CD4-positive, alpha-beta T cell treated with Interleukin-4 for 4 hours (primary cell): ENCODE measurements at regions not wholly inside any gene's neighbourhood (a gene's known extent, or its start where the extent isn't known, plus 50 kb on each side); places are given as distances from the start of the nearest gene placed in this dataset.

ENCODE experiments used
- DNase-seq: peaks from one replicate; pipeline ENCODE4 v3.0.0-alpha.2; 2020

GRCh38 chr16:51559901-51560300 is 408.8 kb upstream of the SALL1 start:
- DNase-seq = no peak

- no peak for DNase-seq
These were observed 406.6 kb upstream of the SALL1 start for GRCh38 chr16:51557670-51558069.

GRCh38 chr16:51556694-51557340 is 405.7 kb upstream of the SALL1 start:
- DNase-seq = no peak

- DNase-seq = no peak
These were observed 402.8 kb upstream of the SALL1 start for GRCh38 chr16:51553910-51554309.

- DNase-seq = no peak
These were observed 402.2 kb upstream of the SALL1 start for GRCh38 chr16:51553314-51553713.

- DNase-seq = no peak
These were observed 399.8 kb upstream of the SALL1 start for GRCh38 chr16:51550800-51551347.

GRCh38 chr16:51549836-51550235 is 398.8 kb upstream of the SALL1 start:
- DNase-seq = no peak

- DNase-seq = no peak
These were observed 394.9 kb upstream of the SALL1 start for GRCh38 chr16:51545951-51546350.

- no peak for DNase-seq
These were observed 393.9 kb upstream of the SALL1 start for GRCh38 chr16:51544851-51545467.

- DNase-seq = no peak
These were observed 392.9 kb upstream of the SALL1 start for GRCh38 chr16:51543971-51544370.

GRCh38 chr16:51542981-51543815 is 392.1 kb upstream of the SALL1 start:
- no peak for DNase-seq

GRCh38 chr16:51540259-51540658 is 389.2 kb upstream of the SALL1 start:
- no peak for DNase-seq

- DNase-seq = no peak
These were observed 387.8 kb upstream of the SALL1 start for GRCh38 chr16:51538707-51539498.

- DNase-seq = no peak
These were observed 384.5 kb upstream of the SALL1 start for GRCh38 chr16:51535591-51535990.

GRCh38 chr16:51532551-51532950 is 381.5 kb upstream of the SALL1 start:
- no peak for DNase-seq

- DNase-seq = no peak
These were observed 380.2 kb upstream of the SALL1 start for GRCh38 chr16:51531271-51531670.

GRCh38 chr16:51527349-51527748 is 376.3 kb upstream of the SALL1 start:
- no peak for DNase-seq

GRCh38 chr16:51526621-51527020 is 375.6 kb upstream of the SALL1 start:
- no peak for DNase-seq

- no peak for DNase-seq
These were observed 373.7 kb upstream of the SALL1 start for GRCh38 chr16:51524555-51525373.

- no peak for DNase-seq
These were observed 373.0 kb upstream of the SALL1 start for GRCh38 chr16:51524070-51524469.

- no peak for DNase-seq
These were observed 372.3 kb upstream of the SALL1 start for GRCh38 chr16:51523400-51523799.

GRCh38 chr16:51522902-51523301 is 371.8 kb upstream of the SALL1 start:
- no peak for DNase-seq
